RWPE1 (cell line): ENCODE measurements at regions not wholly inside any gene's neighbourhood (a gene's known extent, or its start where the extent isn't known, plus 50 kb on each side); places are given as distances from the start of the nearest gene placed in this dataset.
"Not testable (repeated sequence)": the region's sequence is repeated elsewhere in the genome, so short reads cannot be mapped to it uniquely, and the experiment has no call there.

ENCODE experiments used
- CTCF ChIA-PET: fragments of 350-600 bp; sonication (Branson Sonifier 250); formaldehyde crosslinking; extraction: SDS; loops from one replicate; lab custom pipeline; 2021; lab: Yijun Ruan, JAX
- POLR2A ChIA-PET: fragments of 400-600 bp; formaldehyde crosslinking; extraction: SDS; loops from one replicate; lab custom pipeline; 2020; ENCODE audit warnings: antibody characterized with exemption; ENCODE audit not compliant: low non-redundant PET; lab: Yijun Ruan, JAX
- DNase-seq: peaks from one replicate; pipeline ENCODE4 v3.0.0; 2012; ENCODE audit warnings: low spot score
- H3K27ac ChIP-seq: fragments of 450-650 bp; 2 replicates; pipeline ENCODE4 v1.5.1; 2017
- CTCF ChIP-seq: fragments of 450-650 bp; conservative IDR thresholded peaks from 2 replicates; pipeline ENCODE4 v1.5.1; 2017; ENCODE audit warnings: low read depth, mild to moderate bottlenecking

GRCh38 chr11:106306942-106307341, 229.5 kb downstream of the AASDHPPT start:
- H3K27ac ChIP-seq, result no peak overlapping the region
- DNase-seq, result no peak
- no peak for TF ChIP-seq CTCF
- CTCF ChIA-PET, result interaction anchor here (0.6 to 1.2 kb wide), 6 partner anchors 18 to 342 kb away, joined by 3 to 5 read pairs (median 3); no protein-coding TSS in a partner anchor
- POLR2A ChIA-PET, result no interaction called here

GRCh38 chr11:106309070-106309684, 231.7 kb downstream of the AASDHPPT start:
- ChIA-PET POLR2A (no interaction called here), CTCF (no interaction called here)
- no peak for DNase-seq
- no peak overlapping the region for H3K27ac ChIP-seq
- no peak for TF ChIP-seq CTCF

GRCh38 chr11:106311531-106312230, 234.2 kb downstream of the AASDHPPT start:
- ChIA-PET POLR2A (no interaction called here), CTCF (no interaction called here)
- TF ChIP-seq CTCF, result no peak
- no peak overlapping the region for H3K27ac ChIP-seq
- DNase-seq, result no peak

- DNase-seq, H3K27ac ChIP-seq, CTCF ChIA-PET, POLR2A ChIA-PET: not testable (repeated sequence)
Measured at GRCh38 chr11:106317208-106317773, 239.8 kb downstream of the AASDHPPT start.

- ChIA-PET POLR2A (no interaction called here), CTCF (no interaction called here)
- no peak overlapping the region for H3K27ac ChIP-seq
- TF ChIP-seq CTCF, result no peak
- no peak for DNase-seq
Measured at GRCh38 chr11:106321601-106322000, 244.1 kb downstream of the AASDHPPT start.

- ChIA-PET CTCF (no interaction called here), POLR2A (no interaction called here)
- no peak for TF ChIP-seq CTCF
- no peak for DNase-seq
- H3K27ac ChIP-seq, result no peak overlapping the region
Measured at GRCh38 chr11:106322106-106322505, 244.6 kb downstream of the AASDHPPT start.

GRCh38 chr11:106326087-106326486, 248.6 kb downstream of the AASDHPPT start:
- DNase-seq, result no peak
- POLR2A ChIA-PET, result no interaction called here
- no peak for TF ChIP-seq CTCF
- no peak overlapping the region for H3K27ac ChIP-seq
- CTCF ChIA-PET, result no interaction called here
